ENCODE measurements at regions not wholly inside any gene's neighbourhood (a gene's known extent, or its start where the extent isn't known, plus 50 kb on each side); places are given as distances from the start of the nearest gene placed in this dataset.

GRCh38 chr14:25303934-25304333, 254.0 kb upstream of the STXBP6 start:
- Histone ChIP-seq H4K20me1 (ENCODE audit: insufficient read depth, low read length) (no peaks in the 10 kb centered on the region), H3K4me1 (ENCODE audit: insufficient read depth, low read length) (no peaks in the 10 kb centered on the region), H3K4me3 (replicated peaks in 1 of 3; ENCODE audit: insufficient read depth in 1 of 3, low read depth in 2 of 3, low read length in 3 of 3) (no peak overlapping the region), H3K27ac (ENCODE audit: extremely low read length, insufficient read depth, low read length) (no peak overlapping the region), H3K36me3 (replicated peaks in 1 of 2; ENCODE audit: control insufficient read depth in 1 of 2, insufficient read depth in 2 of 2, low read length in 2 of 2) (no peaks in the 10 kb centered on the region), H2AFZ (ENCODE audit: low read length) (no peak overlapping the region), H3K9me3 (ENCODE audit: low read length) (peaks cover 84% of the 10 kb centered on the region), H3K79me2 (ENCODE audit: insufficient read depth, low read length) (no peaks in the 10 kb centered on the region), H3K27me3 (ENCODE audit: control insufficient read depth in 1 of 2, insufficient read depth in 2 of 2, low read length in 2 of 2) (no peaks in the 10 kb centered on the region), H3K9ac (ENCODE audit: insufficient read depth, low read depth, low read length) (no peak overlapping the region), H3K4me2 (ENCODE audit: low read depth, low read length) (no peak overlapping the region)
- no TSS peak for BruUV-seq (replicated peaks)
- CTCF ChIA-PET (ENCODE audit: low intra/inter-chr PET ratio, low total read pairs): no interaction called here
- 2% methylated on average over 2 of the region's 2 CpGs for whole genome bisulfite sequencing (ENCODE audit: low lambda C conversion rate)
- in situ Hi-C loops (cut with HindIII; ENCODE audit: extremely low pct_ligation_motif_present, low pct_unique_long_range_greater_than_20kb): no loop called here
- FAIRE-seq (no peak), DNase-seq (ENCODE audit: low spot score) (no peak), ATAC-seq (no peak)
- intact Hi-C loops (cut with micrococcal nuclease; ENCODE audit: unreplicated experiment): no loop called here
- TF ChIP-seq FOXK2 (IDR thresholded peaks at IDR 0.05) (peak; percentile 33; the same call in 1 of the 2 replicates), SOX6 (IDR thresholded peaks at IDR 0.05) (0 out of 2 replicates have a peak, but pooled peaks have one; percentile 66), SOX6 (CRISPR knock-in tag; IDR thresholded peaks at IDR 0.05) (no peak), NONO (IDR thresholded peaks at IDR 0.05) (0 out of 2 replicates have a peak, but pooled peaks have one; percentile 84), NONO (CRISPR knock-in tag; conservative IDR thresholded peaks at IDR 0.05) (no peak), ZBTB40 (IDR thresholded peaks at IDR 0.05) (no peak), ZBTB40 (CRISPR knock-in tag; IDR thresholded peaks at IDR 0.05) (no peak), KDM2A (CRISPR knock-in tag; IDR thresholded peaks at IDR 0.05; ENCODE audit: borderline replicate concordance, low read depth) (no peak), ZSCAN25 (CRISPR knock-in tag; IDR thresholded peaks at IDR 0.05) (no peak)
- POLR2A ChIA-PET: no interaction called here

Data from HepG2 (cell line).